CD4-positive, alpha-beta T cell (primary cell): ENCODE measurements at regions not wholly inside any gene's neighbourhood (a gene's known extent, or its start where the extent isn't known, plus 50 kb on each side); places are given as distances from the start of the nearest gene placed in this dataset.
"Not testable (repeated sequence)": the region's sequence is repeated elsewhere in the genome, so short reads cannot be mapped to it uniquely, and the experiment has no call there.

Experiments used
- ATAC-seq: fragments of 200-7000 bp; cut with Tn5 transposase; one replicate; pipeline ENCODE4 v1.10.0; 2022; ENCODE audit warnings: mild to moderate bottlenecking; ENCODE audit not compliant: poor library complexity
- CTCF ChIA-PET: fragments of 350-600 bp; sonication (Branson Sonifier 250); formaldehyde crosslinking; loops from one replicate; lab custom pipeline; 2021; ENCODE audit warnings: antibody characterized with exemption, inconsistent platforms; lab: Charles Lee
- POLR2A ChIA-PET: fragments of 350-600 bp; sonication (Branson Sonifier 250); formaldehyde crosslinking; loops from one replicate; lab custom pipeline; 2021; ENCODE audit warnings: antibody characterized with exemption, inconsistent platforms; lab: Charles Lee
- DNase-seq, 14 experiments: peaks; one replicate each; pipeline ENCODE4 v3.0.0-alpha.2; 2013 to 2020; ENCODE audit warnings: mixed read lengths in 2 of 14
- H3K27ac ChIP-seq, 2 donors: one replicate each; pipeline versions ENCODE4 v1.5.1 to v1.7.0; 2013; ENCODE audit warnings: low read length in 2 of 2, low read depth in 1 of 2, mild to moderate bottlenecking in 1 of 2
- H3K27me3 ChIP-seq, 2 experiments: 1 replicate in 1 of 2; 2 replicates in 1 of 2; pipeline versions ENCODE4 v1.6.1 to v1.7.0; 2013; ENCODE audit warnings: low read length in 2 of 2, control low read depth in 1 of 2, mild to moderate bottlenecking in 1 of 2, moderate library complexity in 1 of 2; ENCODE audit not compliant: insufficient read depth in 2 of 2, control insufficient read depth in 1 of 2
- H3K36me3 ChIP-seq: one replicate; pipeline ENCODE4 v1.6.1; 2013; ENCODE audit warnings: low read length, control low read depth; ENCODE audit not compliant: insufficient read depth
- H3K4me1 ChIP-seq: one replicate; pipeline ENCODE4 v1.6.1; 2013; ENCODE audit warnings: low read length, control low read depth; ENCODE audit not compliant: insufficient read depth
- H3K4me3 ChIP-seq: one replicate; pipeline ENCODE4 v1.5.1; 2013; ENCODE audit warnings: mild to moderate bottlenecking, low read length, moderate library complexity
- H3K9me3 ChIP-seq, 2 experiments: 1 replicate in 1 of 2; 2 replicates in 1 of 2; pipeline versions ENCODE4 v1.6.1 to v1.7.0; 2013; ENCODE audit warnings: low read length in 2 of 2, mild to moderate bottlenecking in 2 of 2, control low read depth in 1 of 2, moderate library complexity in 1 of 2; ENCODE audit not compliant: control insufficient read depth in 1 of 2, insufficient read depth in 1 of 2
- H3K27ac Mint-ChIP-seq: one replicate; pipeline ENCODE4 v1.8.0; 2020; ENCODE audit warnings: mixed read lengths
- H3K27me3 Mint-ChIP-seq: one replicate; pipeline ENCODE4 v1.8.0; 2021; ENCODE audit warnings: mixed read lengths
- H3K36me3 Mint-ChIP-seq: one replicate; pipeline ENCODE4 v1.8.0; 2021; ENCODE audit warnings: low read depth, mixed read lengths
- H3K4me1 Mint-ChIP-seq: one replicate; pipeline ENCODE4 v1.8.0; 2021; ENCODE audit warnings: low read depth, mixed read lengths
- H3K4me3 Mint-ChIP-seq: one replicate; pipeline ENCODE4 v1.8.0; 2020; ENCODE audit warnings: mild to moderate bottlenecking, mixed read lengths
- H3K9me3 Mint-ChIP-seq: one replicate; pipeline ENCODE4 v1.8.0; 2020; ENCODE audit warnings: mixed read lengths
- CTCF ChIP-seq: fragments of 200-600 bp; IDR thresholded peaks from one replicate; pipeline ENCODE4 v1.8.0; 2022; ENCODE audit warnings: antibody characterized with exemption, mild to moderate bottlenecking
- intact Hi-C, 2 experiments: fragments of 100-400 bp; cut with DNase I in 1 of 2; cut with micrococcal nuclease in 1 of 2; formaldehyde crosslinking; loops; one replicate each; pipeline versions ENCODE4 v1.15.1 to v1.9.0; 2023 to 2025; cut with DNase I, micrococcal nuclease

GRCh38 chr5:57716661-57717060, 234.1 kb upstream of the ACTBL2 start:
- Histone ChIP-seq H3K4me1 (no peaks in the 10 kb centered on the region), H3K27ac (no peak overlapping the region), H3K4me3 (no peak overlapping the region), H3K9me3 (no peaks in the 10 kb centered on the region), H3K36me3 (no peaks in the 10 kb centered on the region), H3K27me3 (no peaks in the 10 kb centered on the region)
- Mint-ChIP-seq H3K36me3 (no peaks in the 10 kb centered on the region), H3K27me3 (peaks cover 15% of the 10 kb centered on the region), H3K27ac (no peak overlapping the region), H3K4me3 (no peak overlapping the region), H3K9me3 (no peaks in the 10 kb centered on the region), H3K4me1 (no peaks in the 10 kb centered on the region)
- POLR2A ChIA-PET = no interaction called here
- TF ChIP-seq CTCF = no peak
- ATAC-seq = no peak
- intact Hi-C loops = no loop called here
- no peak for DNase-seq
- CTCF ChIA-PET = no interaction called here

GRCh38 chr5:57715296-57715695, 232.7 kb upstream of the ACTBL2 start:
- peaks cover 7% of the 10 kb centered on the region for H3K27me3 Mint-ChIP-seq

GRCh38 chr5:57713535-57713934, 230.9 kb upstream of the ACTBL2 start:
- POLR2A ChIA-PET, H3K27me3 Mint-ChIP-seq, CTCF ChIA-PET, H3K27me3 ChIP-seq, intact Hi-C loops, H3K36me3 ChIP-seq, H3K4me1 Mint-ChIP-seq, H3K4me1 ChIP-seq, H3K27ac ChIP-seq, H3K36me3 Mint-ChIP-seq, H3K4me3 ChIP-seq, H3K4me3 Mint-ChIP-seq, ATAC-seq, H3K27ac Mint-ChIP-seq, H3K9me3 ChIP-seq, H3K9me3 Mint-ChIP-seq, DNase-seq: not testable (repeated sequence)

More at GRCh38 chr5:57715296-57715695, 232.7 kb upstream of the ACTBL2 start:
- no peak overlapping the region for H3K4me3 ChIP-seq
- no peaks in the 10 kb centered on the region for H3K4me1 ChIP-seq
- H3K27ac ChIP-seq = no peak overlapping the region
- Mint-ChIP-seq H3K4me3 (no peak overlapping the region), H3K27ac (no peak overlapping the region), H3K4me1 (no peaks in the 10 kb centered on the region), H3K9me3 (no peaks in the 10 kb centered on the region), H3K36me3 (no peaks in the 10 kb centered on the region)
- intact Hi-C loops = no loop called here
- H3K27me3 ChIP-seq = no peaks in the 10 kb centered on the region
- ChIA-PET POLR2A (no interaction called here), CTCF (no interaction called here)
- ATAC-seq (no peak), DNase-seq (no peak)
- no peaks in the 10 kb centered on the region for H3K9me3 ChIP-seq
- no peak for TF ChIP-seq CTCF
- H3K36me3 ChIP-seq = no peaks in the 10 kb centered on the region

GRCh38 chr5:57711946-57712345, 229.3 kb upstream of the ACTBL2 start:
- ATAC-seq (no peak), DNase-seq (no peak)
- Histone ChIP-seq H3K9me3 (no peaks in the 10 kb centered on the region), H3K27ac (no peak overlapping the region), H3K27me3 (no peaks in the 10 kb centered on the region), H3K4me1 (no peaks in the 10 kb centered on the region), H3K4me3 (no peak overlapping the region), H3K36me3 (no peaks in the 10 kb centered on the region)
- H3K27ac Mint-ChIP-seq = no peak overlapping the region
- no peaks in the 10 kb centered on the region for H3K9me3 Mint-ChIP-seq
- H3K4me1 Mint-ChIP-seq = no peaks in the 10 kb centered on the region
- intact Hi-C loops = no loop called here
- H3K4me3 Mint-ChIP-seq = no peak overlapping the region
- H3K36me3 Mint-ChIP-seq = no peaks in the 10 kb centered on the region
- TF ChIP-seq CTCF = no peak
- H3K27me3 Mint-ChIP-seq = no peaks in the 10 kb centered on the region
- ChIA-PET CTCF (no interaction called here), POLR2A (no interaction called here)
